RPMI7951 (cell line): ENCODE measurements at regions not wholly inside any gene's neighbourhood (a gene's known extent, or its start where the extent isn't known, plus 50 kb on each side); places are given as distances from the start of the nearest gene placed in this dataset.
"Not testable (repeated sequence)": the region's sequence is repeated elsewhere in the genome, so short reads cannot be mapped to it uniquely, and the experiment has no call there.

ENCODE experiments used
- DNase-seq: peaks from one replicate; pipeline ENCODE4 v3.0.0-alpha.2; 2012; ENCODE audit warnings: low read depth

DNA sequence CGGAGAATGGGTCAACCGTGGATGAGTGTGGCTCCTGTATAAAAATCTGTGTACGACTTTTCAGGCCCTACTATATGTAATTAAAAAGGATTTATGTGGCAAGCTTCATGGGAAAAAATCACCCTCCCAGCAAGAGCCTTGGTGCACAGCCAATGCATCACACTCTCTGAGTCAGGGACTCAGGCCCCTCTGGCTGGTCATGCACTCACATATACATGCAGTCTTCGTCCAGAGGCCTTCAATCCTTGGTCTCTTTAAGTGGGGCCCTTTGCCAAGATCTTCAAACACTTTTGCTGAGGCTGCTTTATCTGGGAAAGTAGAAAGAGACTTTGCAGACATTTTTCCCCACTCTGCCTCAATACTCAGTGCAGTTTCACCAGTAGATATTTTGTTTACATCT lies 311.4 kb upstream of the FSTL5 start:
- DNase-seq = no peak

DNA sequence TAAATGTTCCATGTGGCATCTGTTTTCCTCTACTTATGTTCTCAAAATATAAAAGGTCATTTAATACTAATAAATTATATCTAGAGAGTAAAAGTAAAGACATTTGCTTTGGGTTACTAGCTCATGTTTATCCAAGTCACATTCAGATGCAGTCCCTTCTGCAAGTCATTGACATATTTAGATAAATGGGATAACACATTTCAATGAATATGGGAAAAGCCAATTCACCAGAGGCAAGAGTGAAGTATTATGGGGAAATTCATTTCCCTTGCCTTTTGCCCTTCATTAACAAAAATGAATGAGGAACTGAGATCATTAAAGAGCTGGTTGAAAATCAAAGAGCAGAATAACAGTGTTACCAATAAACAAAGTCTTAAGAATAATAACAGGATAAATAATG lies 306.2 kb upstream of the FSTL5 start:
- no peak for DNase-seq

DNA sequence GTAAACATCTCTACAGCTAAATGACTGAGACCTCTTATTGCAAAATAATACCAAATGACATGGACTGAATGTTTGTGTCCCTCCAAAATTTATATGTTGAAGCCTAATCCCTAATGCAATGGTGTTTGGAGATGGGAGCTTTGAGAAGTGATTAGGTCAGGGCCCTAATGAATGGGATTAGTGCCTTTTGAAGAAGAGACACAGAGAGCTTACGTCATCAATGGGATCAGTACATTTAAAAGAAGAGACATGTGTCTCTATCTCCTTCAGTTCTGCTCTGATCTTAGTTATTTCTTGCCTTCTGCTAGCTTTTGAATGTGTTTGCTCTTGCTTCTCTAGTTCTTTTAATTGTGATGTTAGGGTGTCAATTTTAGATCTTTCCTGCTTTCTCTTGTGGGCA lies 301.6 kb upstream of the FSTL5 start:
- DNase-seq = not testable (repeated sequence)

DNA sequence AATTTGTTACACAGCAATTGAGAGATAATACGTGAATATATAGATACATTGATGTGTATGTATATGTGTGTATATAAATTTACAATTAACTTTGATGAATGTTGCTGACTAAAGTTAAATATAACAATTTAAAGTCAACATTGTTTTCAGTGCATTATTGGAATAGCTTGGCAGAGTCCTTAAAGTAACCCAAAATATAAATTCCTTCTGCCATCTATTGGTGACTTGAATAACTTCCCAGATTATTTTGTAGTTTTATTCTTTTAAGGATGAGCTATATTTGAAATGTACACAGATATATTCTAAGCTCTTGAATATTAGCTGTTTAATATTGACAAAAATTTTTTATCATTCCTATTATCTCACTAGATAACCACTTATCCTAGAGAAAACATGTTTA lies 298.2 kb upstream of the FSTL5 start:
- no peak for DNase-seq

DNA sequence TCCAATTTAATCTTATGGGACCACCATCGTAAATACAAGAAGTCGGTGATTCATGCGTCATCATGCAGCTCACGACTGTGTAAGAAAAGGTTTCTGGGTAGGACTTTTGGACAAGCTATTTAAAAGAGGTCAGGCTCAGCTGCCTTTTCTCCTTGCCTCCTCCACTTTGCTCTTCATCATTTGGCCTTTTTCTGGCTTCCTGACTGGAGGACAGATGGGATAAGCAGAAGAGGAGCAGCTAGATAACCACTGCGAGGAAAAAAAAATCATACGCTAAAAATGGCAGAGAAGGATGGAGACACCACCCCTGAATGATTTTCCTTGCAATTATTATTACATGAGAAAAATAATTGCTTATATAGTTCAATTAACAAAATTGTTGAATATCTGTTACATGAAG lies 294.3 kb upstream of the FSTL5 start:
- DNase-seq = no peak

DNA sequence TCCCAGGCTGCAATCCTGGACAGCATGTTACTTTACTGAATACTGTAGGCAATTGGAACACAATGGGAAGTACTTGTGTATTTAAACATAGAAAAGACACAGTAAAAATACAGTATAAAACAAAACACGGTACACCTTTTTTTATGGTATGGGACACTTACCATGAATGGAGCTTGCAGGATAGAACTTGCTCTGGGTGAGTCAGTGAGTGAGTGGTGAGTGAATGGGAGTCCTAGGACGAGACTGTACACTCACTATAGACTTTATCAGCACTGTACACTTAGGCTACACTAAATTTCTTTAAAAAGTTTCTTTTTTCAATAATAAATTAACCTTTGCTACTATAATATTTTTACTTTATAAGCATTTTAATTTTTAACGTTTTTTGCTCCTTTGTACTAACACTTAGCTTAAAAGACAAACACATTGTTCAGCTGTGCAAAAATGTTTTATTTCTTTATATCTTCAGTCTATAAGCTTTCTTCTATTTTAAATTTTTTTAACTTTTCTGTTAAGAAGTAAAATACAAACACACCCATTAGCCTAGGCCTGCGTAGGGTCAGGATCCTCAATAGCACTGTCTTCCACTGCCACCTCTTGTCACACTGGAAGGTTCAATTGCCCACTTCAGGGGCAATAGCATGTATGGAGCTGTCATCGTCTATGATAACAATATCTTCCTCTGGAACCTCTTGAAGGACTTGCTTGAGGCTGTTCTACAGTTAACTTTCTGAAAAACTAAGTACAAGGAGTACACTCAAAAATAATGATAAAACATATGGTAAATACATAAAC lies 293.5 kb upstream of the FSTL5 start:
- no peak for DNase-seq

DNA sequence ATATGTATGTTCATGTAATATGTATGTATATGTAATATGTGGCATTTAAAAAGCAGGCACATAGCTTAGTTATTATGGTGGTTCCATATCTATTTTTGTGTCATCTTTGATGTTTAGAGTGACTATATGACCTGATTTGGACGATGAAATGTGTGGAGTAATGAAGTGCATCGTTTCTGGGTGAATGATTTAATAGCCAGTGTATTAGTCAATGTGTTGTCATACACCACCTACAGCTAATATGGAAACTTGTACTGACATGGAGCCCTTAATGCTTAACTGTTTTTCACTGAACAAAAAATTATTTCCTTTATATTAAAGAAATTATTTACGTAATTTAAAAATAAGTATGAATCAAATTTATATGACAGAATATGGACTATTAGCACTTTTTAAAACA lies 292.3 kb upstream of the FSTL5 start:
- DNase-seq = no peak

DNA sequence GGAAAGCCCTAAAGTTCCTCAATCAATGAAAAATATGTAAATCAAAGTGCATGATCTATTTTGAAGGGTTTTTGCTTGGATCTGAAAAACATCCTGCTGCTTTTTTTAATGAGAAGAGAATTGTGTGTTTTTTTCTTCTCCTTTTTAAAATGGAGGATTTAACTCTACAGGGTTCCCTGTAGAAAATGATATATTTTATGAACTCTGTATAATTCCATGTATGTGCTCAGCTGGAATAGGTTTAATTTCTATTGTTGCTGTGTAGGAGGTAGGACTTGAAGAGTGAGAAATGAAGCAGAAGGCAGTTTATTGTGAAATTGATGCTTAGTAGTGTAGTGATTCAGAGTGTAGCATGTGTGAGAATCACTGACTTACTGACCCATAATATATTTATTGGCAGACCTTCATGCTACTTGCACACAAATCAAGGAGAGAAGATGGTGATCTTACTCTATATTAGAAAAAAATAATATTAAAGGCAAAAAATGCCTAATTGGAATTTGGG lies 286.8 kb upstream of the FSTL5 start:
- no peak for DNase-seq

DNA sequence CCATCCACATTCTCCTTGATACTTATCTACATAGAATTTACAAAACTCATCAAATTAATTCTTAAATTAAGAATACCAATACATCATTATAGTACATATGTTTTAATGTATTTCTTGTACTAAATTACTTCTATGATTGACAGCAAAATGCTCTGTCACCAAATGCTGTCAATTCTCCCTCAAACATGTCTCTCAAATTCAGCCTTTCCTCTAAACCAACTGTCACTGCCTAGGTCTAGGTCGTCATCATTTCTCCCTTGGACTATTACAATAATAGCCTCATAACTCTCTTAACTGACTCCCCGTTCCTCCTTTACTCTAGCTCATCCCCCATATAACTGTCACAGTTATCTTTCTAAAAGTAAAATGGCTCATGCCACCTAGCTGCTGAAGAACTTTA lies 279.7 kb upstream of the FSTL5 start:
- no peak for DNase-seq

DNA sequence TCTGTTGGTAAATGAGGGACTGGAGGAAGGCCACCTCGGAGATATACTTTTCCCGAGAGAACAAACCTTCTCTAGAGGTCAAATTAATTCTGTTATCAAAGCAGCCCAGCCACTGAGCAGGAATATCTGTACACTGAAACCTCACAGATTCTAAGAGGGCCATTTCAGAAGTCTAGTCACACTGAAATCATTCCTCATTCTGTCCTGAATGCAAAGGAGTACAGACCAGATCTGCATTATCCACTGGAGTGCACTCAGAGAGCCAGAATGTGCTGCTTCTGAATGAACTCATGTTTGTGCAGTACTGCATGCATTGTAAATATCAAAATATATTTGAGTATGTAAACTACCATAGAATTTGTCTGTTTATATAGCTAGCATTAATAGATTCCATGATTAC lies 278.3 kb upstream of the FSTL5 start:
- DNase-seq = no peak

DNA sequence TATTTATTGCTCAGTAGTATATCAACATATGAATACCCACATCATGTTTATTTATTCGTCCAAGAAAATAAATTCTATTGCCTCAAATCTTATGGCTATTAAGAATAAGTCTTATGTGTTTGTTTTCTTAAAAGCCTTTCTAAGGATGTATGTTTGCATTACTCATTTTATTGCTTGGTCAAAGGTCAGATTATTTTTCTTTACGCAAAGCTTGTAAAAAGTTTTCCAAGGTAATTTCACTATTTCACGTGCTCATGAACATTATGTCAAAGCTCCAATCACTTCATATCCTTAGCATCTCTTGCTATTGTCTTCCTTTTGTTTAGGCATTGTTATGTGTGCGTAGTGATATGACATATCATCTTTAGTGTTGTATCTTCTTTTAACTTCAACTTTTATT lies 258.5 kb upstream of the FSTL5 start:
- DNase-seq = no peak

DNA sequence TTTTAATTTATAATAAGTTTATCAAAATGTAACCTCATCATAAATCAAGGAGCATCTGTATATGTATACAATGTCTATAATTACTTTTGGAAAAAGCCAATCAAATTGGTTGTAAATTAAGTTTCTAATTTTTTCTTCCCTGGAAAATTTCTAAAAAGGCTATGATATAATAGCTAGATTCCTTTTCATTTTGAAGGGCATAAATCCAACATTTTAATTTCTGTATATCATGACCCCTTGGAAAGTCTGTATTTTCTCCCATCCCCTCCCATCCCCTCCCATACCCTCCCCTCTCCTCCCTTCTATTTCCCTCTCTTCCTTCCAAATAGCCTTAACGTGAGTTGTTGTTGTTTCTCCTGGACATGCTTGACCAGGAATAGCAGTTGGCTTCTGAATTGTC lies 247.1 kb upstream of the FSTL5 start:
- no peak for DNase-seq

DNA sequence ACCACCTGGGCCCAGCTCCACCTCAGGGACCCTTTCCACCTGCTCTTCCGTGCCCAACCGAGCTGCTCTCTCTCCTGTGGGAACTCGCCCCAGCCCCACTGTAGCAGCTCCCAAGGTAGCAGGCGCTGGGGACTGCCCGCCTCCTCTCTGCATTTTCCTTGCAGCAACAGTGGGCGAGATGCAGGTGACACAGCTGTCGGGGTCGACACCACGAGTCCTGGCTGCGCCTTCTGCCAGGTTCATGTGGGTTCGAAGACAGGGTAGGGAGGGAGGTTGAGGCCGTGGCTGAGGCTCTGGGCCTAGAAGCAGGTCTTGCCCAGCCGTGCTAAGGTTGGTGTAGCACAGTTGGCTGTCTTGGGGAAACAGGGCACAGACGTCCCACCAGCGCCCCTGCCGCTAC lies 245.2 kb upstream of the FSTL5 start:
- no peak for DNase-seq

DNA sequence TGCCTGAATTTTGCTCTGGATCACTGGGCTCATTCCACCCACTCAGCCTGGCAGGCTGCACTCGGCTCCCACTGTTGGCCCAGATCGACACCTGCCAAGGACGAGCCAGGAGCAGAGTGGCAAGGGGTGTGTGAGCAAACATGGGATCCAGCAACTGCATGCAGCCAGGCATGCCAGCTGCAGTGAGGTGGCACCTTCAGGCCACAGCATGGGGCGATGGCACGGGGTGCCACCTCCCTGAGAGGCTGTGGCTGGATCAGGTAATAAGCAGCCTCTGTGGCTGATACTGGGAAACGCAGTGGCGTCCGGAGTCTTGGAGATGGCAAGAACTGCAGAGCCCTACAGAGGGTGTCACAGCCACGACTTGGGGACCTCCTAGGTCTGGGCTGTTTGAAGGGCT lies 244.5 kb upstream of the FSTL5 start:
- no peak for DNase-seq

DNA sequence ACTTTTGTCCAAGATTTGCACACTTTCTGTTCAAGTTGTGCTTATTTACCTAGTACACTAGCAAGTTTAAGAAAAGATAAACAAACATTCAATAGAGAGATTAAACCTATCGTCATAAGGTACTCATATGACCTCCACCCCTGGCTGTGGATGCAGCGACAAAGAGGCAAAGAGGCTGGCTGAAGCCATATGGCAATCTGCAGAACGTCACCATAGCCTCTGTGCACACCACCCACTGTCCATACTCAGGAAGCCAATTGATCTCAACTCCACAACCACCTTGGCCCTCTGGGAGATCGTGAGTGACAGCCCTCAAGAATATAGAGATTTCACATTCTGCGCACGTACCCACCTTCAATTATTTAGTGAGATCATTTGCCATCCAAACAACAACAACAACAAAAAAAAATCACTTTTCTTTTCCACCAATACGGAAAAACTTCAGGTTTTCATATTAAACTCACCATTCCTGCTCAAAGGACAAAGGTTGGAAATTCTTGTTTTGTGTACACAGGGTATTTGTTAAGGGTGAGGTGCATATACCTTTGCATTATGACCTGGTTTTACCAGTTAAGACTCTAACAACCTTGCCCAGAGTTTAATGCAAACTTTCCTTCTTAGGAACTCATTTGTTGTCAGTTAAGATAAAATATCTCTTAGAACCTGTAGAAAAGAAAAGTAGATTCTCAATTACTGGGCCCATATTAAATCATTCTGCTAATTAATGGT lies 243.0 kb upstream of the FSTL5 start:
- no peak for DNase-seq

DNA sequence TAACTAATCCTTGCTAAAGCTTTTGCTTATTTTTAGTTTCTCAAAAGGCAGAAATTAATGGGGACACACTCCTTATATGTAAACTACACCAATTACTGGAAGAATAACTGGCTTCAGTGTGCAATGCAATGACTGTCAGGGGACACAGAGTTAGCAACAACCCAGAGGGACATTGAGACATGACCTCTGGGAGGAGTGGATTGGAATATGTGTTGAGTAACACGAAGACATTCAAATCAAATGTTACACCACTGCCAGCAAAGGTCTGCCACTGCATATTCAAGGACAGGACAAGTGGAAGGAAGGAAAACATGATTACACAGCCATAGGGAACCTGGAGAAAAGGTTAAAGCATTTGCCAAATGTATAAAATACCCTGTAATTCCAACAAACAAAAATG lies 240.1 kb upstream of the FSTL5 start:
- DNase-seq = no peak

DNA sequence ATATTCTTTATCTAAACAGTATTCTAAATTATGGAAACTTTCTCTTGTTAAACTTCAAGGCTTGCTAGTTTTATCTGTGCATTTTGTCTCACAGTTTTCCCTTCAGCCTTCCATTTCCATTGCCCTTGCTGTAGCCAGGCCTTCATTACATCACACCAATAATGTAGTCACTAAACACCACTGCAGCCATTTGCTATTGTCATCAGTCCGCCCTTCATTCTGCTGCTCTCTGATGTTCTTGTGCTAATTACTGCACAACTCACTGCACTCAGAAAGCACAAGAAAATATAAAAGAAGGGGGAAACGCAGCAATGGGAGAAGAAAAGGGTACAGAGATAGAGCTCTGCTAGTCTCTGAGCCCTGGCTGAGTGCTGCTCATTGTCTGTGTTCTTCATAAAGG lies 239.6 kb upstream of the FSTL5 start:
- DNase-seq = no peak

DNA sequence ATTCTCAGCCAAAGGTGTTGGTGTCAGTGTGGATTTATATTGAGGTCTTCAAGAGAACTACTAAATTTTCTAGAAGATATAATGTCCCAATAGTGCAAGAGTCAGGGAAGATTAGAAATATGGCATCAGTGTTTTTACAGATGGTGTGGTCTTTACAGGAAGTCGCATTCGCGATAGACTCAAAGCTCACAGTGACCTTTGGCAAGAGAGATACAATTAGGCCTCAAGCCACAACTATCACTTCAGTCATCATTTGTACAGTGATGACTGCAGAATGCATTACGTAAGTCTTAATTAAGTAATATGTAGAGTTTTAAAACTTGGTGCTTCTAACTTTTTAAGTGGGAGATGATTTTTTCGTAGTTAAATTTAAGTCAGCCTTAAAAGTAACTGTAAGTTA lies 237.2 kb upstream of the FSTL5 start:
- no peak for DNase-seq

DNA sequence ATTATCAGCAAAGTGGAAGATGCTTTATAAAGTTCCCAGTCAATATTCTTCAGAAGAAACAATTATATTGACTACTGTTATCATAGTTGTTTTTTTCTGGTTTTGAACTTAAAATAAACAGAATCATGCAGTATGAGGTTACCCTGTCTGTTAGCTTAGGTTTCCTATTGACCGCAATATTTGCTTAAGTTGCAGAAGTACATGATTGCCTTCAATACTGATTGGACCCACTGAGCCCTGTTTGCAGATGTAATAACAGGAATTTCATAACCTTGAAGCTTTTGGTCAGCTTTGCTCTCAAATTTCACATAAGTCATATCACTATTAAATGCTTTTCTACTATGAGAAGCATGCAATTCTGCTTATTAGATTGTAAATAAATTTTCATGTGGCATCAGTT lies 229.1 kb upstream of the FSTL5 start:
- DNase-seq = no peak

DNA sequence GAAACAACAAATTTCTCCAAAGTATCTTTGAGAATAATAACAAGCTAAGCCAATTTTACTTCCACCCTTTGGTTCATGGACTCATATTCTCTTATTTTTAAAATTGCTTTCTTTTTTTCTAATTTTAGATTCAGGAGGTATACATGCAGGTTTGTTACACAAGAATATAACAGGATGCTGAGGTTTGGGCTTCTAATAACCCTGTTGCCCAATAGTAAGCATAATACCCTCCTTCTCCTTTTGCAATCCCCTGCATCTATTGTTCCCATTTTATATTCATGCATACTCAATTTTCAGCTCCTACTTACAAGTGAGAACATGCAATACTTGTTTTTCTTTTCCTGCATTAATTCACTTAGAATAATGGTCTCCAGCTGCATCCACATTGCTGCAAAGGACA lies 202.3 kb upstream of the FSTL5 start:
- DNase-seq = no peak

DNA sequence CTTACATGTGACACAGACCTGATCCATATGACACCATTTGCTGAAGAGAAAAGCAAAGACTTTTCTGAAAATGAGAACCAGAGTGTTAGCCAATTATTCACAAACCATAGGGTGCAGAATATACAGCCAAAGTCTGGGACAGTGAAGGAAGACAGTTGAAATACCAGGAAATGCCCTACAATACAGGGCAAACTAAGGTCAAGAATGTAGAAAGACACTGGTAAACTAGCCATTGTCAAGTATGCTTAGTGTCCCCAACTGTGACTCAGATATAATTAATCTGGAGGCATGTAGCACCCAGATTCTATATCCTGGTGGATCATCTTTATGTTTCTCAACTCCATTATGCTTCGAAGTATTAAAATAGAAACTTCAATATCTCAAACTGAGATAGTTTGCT lies 200.9 kb upstream of the FSTL5 start:
- no peak for DNase-seq

DNA sequence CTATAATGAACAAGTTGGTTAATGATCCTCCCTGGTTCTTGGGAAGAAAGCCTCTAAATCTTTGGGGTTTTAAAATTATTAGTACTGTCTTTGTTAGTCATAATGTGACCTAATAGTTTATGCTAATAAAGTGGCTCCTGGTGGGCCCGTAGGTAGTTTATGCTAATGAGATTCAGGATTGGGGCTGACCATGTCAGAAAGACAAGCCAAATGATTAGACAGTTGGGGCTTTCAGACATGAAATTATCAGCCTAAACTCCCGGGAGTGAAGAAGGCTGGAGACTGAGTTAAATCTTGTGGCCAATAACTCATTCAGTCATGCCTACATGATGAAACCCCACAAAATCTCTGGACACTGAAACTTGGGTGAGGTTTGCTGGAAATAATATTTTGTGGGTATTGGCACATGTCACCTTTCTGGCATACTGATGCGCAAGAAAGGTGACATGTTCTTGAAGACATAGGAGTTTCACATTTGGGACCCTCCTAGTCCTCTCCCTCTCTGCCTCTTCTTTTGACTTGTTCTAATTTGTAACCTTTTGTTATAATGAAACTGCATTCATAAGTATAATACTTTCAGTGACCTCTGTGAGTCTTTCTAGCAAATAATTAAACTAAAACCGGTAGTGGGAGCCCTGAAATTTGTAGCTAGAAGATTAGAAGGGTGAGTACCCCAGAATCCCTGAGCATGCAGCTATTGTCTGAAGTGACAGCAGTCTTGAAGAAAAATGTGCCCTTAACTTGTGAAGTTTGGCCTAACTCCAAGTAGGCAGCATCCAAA lies 196.8 kb upstream of the FSTL5 start:
- no peak for DNase-seq

DNA sequence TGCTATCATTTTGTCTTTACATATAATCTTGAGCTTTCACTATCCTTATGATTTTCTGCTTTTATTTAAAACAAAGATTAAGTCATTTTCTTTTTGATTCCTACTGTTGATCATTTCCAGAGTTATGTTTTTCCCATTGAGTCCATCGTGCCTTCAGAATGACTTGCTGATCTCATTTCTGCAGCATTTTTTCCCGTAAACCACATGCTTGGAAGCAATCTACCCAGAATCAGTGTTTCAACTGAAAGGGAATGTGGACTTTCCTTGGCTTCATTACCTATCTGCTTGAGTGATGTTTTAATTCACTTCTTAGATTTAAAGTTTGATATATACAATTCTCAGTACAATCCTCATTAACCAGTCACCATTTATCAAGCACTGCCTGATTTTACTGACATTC lies 192.4 kb upstream of the FSTL5 start:
- no peak for DNase-seq
